ENCODE measurements at regions not wholly inside any gene's neighbourhood (a gene's known extent, or its start where the extent isn't known, plus 50 kb on each side); places are given as distances from the start of the nearest gene placed in this dataset.

DNA sequence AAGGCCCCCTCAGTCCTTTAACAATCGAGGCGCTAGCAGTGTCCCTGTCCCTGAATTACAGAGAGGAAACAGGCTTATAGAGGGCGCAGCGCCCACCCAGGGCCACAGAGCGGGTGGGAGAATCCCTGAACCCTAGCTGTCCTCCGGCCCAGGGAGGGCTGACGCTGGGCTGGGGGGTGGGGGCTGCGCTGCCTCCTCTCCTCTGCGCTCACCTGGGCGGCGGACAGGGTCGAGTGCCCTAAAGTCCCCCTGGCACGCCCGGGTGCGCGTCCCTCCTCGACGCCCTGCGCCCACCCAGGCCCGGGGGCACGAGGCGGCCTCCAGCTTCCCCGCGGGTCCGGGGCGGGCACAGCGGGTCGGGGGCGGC is 200.4 kb upstream of the N4BP1 start:
- H3K27ac ChIP-seq, result no peak overlapping the region
- TF ChIP-seq, protein P1, sequence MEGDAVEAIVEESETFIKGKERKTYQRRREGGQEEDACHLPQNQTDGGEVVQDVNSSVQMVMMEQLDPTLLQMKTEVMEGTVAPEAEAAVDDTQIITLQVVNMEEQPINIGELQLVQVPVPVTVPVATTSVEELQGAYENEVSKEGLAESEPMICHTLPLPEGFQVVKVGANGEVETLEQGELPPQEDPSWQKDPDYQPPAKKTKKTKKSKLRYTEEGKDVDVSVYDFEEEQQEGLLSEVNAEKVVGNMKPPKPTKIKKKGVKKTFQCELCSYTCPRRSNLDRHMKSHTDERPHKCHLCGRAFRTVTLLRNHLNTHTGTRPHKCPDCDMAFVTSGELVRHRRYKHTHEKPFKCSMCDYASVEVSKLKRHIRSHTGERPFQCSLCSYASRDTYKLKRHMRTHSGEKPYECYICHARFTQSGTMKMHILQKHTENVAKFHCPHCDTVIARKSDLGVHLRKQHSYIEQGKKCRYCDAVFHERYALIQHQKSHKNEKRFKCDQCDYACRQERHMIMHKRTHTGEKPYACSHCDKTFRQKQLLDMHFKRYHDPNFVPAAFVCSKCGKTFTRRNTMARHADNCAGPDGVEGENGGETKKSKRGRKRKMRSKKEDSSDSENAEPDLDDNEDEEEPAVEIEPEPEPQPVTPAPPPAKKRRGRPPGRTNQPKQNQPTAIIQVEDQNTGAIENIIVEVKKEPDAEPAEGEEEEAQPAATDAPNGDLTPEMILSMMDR (conservative IDR thresholded peaks at IDR 0.05), result no peak

- H3K27ac ChIP-seq, result no peak overlapping the region
- TF ChIP-seq, protein P1 (conservative IDR thresholded peaks at IDR 0.05), result no peak
Observed at GRCh38 chr16:48790151-48790550, 180.2 kb upstream of the N4BP1 start.

DNA sequence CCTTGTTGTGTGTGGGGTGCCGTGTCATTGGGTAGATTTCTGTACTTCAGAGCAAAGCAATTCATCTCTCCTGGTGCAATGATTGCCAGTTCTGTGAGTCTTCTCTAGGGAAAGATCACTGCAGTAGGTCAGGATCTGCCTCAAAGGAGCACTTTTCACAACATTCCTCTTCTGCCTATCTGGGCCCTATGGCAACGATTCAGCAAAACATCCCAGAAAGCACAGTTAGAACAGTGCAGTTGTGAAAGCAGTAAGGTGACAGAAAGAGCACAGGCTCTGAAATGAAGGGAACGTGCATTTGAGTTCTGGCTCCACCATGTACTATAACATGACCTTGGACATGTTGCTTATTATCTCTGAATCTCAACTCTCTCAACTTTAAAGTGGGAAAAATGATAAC is 178.5 kb upstream of the N4BP1 start:
- no peak overlapping the region for H3K27ac ChIP-seq
- TF ChIP-seq, protein P1 (conservative IDR thresholded peaks at IDR 0.05), result no peak

DNA sequence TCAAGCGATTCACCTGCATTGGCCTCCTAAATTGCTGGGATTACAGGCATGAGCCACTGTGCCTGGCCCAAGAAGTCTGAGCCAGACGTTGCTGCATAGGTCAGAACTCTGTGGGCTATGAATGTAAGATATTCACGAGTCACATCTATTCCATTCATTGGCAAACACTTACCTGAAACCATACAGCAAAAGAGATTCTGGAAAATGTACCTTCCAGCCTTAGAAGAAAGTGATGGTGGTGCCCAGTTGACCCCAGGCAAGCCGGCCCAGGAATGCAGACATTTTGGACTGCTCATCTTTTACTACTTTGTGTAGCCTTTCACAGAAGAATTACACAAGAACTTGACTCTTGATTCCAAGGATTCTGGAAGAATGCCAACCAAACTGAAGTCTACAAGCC is 135.6 kb upstream of the N4BP1 start:
- TF ChIP-seq, protein P1 (conservative IDR thresholded peaks at IDR 0.05), result no peak
- H3K27ac ChIP-seq, result no peak overlapping the region

DNA sequence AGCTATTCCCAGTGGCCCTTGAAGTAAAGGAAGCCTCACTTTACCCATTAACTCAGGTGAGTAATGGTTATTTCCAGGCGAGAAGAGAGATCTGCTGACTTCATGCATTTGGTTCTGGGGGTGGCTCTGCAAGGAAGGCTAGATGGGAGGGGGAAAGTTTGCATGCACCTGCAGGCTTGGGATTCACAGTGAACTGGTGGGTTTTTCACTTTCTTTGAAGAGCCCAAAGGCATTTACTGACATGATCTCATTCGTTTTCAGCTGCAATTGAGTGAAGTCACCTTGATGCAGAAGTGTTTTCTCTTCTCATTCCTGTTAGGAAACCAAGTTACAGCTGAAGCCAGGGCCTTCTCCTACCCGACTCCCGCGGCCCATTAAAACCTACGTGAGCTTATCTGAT is 131.0 kb upstream of the N4BP1 start:
- TF ChIP-seq, protein P1 (conservative IDR thresholded peaks at IDR 0.05), result no peak
- H3K27ac ChIP-seq, result no peak overlapping the region

GRCh38 chr16:48734220-48734619 is 124.2 kb upstream of the N4BP1 start:
- TF ChIP-seq, protein P1 (conservative IDR thresholded peaks at IDR 0.05), result no peak

GRCh38 chr16:48704710-48705109 is 94.7 kb upstream of the N4BP1 start:
- TF ChIP-seq, protein P1 (conservative IDR thresholded peaks at IDR 0.05), result no peak

More at GRCh38 chr16:48734220-48734619, 124.2 kb upstream of the N4BP1 start:
- H3K27ac ChIP-seq, result no peak overlapping the region

More at GRCh38 chr16:48704710-48705109, 94.7 kb upstream of the N4BP1 start:
- H3K27ac ChIP-seq, result no peak overlapping the region
